HG03045 (cell line): ENCODE measurements at regions not wholly inside any gene's neighbourhood (a gene's known extent, or its start where the extent isn't known, plus 50 kb on each side); places are given as distances from the start of the nearest gene placed in this dataset.

Experiments
- ATAC-seq: cut with Tn5 transposase; IDR thresholded peaks from one replicate; pipeline ENCODE4 v1.9.1; 2021; ENCODE audit warnings: mild to moderate bottlenecking, moderate library complexity; ENCODE audit not compliant: unreplicated experiment

DNA sequence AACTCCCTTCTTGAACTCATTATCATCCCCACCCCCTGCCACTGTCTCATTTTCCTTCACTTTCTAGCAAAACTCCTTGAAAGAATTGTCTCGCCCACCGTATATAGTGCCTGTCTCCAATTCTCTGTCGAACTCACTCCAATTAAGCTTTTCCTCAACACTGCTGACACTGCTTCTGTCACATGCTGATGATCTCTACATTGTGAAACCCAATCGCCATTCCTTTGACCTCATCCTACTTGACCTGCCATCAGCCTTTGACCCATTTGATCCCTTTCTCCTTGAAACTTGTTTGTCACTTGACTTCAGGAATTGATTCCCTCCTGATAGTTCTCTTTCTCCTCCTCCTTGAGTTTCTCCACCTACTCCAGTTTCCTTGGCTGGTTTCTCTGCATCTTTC lies 54.8 kb downstream of the CCDC71L start:
- no peak for ATAC-seq

DNA sequence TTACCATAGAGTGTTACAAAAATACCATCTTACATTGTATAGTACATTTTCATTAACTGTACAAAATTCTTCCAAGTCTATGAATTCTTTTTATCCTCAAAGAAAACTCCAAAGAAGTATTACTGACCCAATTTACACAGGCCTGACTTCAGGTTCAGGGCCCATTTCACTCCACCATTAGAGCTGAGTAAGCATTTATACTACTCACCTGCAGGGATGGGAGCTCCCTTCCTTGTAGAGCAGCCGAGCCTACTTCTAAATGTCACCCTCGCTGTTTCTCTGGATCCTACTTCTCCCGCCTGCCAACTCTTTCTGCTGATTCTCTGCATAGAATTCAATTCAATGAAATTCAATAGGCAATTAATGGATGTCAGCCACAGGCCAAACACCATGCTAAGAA lies 56.0 kb downstream of the CCDC71L start:
- no peak for ATAC-seq

DNA sequence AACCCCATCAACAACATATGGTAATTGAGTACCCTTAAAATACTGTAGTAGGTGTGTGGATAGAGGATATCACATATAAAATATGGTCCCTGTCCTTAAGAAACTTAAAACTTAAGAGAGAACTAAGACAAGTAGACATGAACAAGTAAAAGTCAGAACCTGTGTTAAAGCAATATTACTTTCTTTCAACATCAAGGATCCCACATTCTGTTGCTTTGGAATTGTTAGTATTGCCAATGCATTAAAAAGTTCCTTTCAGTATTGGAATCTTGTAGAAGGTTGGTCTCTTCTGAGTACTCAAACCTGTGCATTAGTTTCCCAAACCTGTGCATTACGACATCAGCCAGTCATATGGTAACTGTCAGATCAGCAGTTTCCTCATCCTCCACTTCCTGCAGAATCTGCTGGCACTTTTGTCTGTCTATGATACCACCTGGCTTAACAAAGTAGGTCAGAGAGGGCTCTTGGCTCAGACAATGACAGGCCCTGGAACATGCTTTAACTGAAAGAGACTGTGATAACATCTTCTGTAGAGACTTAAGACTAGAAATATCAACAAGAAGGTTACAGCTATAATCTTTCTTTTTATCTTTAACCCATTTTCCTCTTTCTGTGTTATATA lies 56.5 kb downstream of the CCDC71L start:
- ATAC-seq, result no peak

DNA sequence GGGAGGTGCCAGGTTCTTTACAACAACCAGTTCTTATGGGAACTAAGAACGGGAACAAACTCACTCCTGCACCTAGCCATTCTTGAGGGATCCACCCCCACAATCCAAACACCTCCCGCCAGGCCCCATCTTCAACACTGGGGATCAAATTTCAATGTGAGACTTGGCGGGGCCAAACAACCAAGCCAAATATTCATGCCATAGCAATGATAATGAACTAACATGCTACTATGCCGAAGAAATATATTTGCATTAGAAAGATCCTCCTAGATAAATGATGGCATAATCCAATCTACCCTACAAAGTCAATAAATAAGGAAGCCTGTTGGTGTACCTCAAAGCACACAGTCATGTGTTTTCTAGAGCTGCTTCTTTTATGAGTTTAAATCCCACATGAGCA lies 57.6 kb downstream of the CCDC71L start:
- ATAC-seq, result no peak

DNA sequence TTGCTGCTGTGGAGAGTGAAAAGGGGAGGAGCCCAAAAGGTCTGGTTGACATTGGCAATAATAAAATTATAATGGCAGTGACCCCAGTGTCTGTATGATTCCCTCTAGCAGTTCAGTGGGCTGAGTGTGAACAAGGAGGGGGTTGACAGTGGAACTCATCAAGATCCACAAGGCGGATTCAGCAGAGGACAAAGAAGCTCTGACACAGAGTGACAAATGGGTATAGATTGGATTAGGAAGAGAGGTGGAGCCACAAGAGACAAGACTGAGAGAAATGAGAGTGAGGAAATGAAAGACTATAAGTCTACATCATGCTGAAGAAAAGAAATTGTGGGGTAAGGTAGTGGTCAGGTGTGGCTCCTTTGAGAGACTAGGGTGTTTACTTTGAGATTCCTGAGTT lies 58.9 kb downstream of the CCDC71L start:
- no peak for ATAC-seq

DNA sequence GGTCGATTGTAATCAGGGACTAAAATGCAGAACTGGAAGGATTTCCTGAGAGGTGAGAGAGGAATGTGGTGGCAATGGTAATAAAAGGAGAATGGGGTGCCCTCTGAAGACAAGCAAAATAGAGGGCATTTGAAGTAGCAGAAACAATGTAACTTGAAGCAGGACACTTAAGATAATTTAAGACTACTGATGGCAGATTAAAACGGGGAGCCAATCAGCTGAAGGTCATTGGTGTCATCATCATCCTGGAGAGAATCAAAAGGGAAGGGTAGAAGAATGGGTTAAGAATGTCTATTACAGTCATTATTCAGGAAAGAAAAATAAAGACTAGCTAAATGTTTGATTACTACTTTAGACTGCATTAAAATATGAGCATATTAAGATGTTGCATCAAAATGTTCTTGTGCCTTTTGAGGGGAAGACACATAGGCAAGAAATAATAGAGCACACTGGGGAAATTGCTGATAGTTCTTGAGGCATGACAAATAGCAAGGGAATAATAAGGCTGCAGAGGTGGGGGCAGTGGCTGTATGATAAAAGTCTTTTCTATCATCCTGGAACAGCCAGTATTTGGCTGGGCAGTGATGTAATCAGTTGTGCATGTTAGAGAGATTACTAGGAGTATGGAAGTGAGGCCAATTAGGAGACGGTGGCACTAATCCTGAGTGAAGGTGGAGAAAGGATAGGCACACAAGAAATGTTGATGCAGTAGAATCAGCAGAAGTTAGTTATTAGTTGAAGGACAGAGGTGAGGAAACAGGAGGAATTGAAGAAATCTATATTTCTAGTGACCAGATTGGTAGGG lies 60.2 kb downstream of the CCDC71L start:
- no peak for ATAC-seq

DNA sequence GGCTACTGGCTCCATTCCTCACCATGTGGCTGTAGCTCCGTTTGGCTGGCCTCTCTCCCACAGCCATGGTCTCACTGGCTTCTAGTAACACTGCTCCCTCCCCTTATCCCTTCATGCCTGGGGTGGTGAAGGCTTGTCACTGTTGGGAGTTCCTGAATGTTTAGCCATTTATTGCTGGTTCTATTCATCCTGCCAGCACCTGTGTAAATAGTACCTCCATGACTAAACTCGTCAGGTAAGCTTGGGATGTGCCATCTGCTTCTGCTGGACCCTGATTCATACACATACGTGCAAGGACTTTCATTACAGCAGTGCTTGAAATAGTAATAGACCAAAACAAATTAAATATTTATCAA lies 61.6 kb downstream of the CCDC71L start:
- ATAC-seq, result no peak

DNA sequence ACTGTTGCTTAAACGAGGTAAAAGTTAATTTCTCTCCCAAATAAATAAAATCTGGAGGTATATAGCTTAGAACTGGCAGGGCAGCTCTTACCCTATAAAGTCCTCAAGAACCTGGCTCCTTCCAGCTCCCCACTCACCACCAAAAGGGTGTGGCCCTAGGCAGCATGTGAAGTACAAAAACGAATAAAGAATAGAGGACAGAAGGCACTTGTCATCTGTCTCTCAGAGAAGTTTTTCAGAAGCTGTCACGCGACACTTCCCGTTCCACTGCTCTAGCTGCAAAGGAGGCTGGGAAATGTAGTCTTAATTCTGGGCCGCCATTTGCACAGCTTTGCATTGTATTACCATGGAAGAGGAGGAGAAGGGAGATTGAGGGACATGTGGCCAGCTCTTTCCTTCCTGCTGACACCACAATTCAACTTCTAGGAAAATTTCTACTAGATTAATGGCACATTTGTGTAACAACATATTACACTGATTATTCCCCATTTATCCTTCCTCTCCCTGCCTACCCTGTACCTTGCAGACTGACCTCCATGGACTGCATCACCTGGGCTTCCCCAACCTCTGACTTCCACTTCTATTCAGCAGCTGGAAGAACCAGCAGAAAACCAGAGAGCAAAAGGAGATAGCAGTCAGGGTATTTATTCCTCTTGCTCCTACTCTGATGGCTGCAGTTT lies 62.2 kb downstream of the CCDC71L start:
- ATAC-seq, result peak; percentile 97

DNA sequence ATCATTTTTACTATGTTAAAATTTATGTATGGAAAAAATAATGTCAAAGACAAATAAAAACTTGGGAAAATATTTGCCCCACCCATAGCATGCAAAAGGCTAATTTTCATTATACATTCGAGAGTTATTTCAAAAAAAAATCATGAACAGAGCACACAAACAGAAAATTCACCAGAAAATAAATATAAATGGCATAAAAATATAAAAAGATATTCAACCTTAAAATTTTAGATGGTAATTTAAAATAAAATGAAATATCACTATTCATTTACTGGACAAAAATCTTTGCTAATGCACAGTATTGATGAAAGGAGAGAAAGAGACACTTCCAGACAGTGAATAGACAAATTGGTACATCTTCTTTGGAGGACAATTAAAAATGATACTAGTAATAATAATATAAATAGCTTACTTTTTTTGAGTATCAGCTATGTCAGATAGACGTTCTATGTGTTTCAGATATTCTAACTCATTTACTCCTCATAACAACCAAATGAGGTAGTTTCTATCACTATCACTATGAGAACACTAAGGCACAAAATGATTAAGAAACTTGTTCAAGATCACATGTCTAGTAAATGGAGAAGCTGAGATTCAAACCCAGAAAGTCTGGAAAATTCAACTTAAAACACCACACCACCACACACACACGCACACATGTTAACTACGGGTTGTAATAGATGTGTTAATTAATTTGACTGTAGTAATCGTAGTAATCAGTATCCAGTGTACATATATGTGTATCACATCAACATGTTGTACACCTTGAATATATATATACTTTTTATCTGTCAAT lies 63.0 kb downstream of the CCDC71L start:
- ATAC-seq, result no peak

DNA sequence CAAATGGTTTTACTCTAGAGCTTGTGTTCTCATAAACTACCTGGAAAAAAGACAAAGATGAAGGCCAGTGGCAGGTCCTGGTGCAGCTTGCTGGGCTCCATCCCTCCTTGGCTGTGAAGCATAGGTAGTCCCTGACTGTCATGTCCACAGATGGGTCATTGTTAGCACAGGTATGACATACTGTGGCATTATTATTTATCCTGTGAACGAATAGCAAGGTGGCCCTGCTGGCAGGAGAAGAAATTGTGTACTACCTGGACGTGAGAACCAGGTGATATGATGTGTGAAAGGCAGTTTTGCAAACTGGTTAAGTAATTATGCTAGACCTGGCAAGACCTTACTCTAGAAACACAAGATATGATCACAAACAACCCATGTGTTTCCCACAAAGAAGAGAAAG lies 63.9 kb downstream of the CCDC71L start:
- no peak for ATAC-seq

DNA sequence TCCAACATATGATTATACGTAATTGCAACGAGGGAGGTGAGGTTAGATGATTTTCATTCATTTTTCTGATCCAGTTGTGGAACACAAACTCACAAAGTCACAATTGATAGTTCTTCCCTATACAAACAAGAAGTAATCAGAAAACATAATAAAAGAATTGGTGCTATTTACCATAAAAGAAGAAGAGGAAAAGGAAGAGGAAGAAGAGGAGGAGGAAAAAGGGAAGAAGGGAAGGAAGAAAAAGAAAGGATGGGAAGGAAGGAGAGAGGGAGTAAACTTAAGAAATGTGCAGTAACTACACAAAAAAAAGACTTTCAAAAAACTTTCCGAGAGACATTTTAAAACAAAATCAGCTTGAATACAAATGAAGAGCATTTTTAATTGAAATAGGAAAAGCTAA lies 65.0 kb downstream of the CCDC71L start:
- ATAC-seq, result no peak

DNA sequence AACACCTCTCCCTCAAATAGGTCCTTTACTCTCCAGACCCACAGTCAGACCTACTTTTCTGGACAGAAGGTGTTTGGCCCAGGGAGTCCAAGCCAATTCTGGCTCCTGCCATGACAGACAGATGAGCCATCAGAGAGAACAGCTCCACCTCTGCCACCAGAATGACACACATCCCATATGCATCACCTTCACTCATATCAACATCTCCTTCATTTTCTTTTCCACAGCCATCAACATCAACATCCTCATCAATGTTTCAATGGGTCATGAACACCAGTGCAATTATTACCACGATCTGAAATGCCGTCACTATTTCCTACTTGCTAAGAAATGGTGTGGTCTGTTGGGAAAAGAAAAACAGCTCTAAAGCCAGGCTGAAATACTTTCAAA lies 67.9 kb downstream of the CCDC71L start:
- ATAC-seq, result no peak

DNA sequence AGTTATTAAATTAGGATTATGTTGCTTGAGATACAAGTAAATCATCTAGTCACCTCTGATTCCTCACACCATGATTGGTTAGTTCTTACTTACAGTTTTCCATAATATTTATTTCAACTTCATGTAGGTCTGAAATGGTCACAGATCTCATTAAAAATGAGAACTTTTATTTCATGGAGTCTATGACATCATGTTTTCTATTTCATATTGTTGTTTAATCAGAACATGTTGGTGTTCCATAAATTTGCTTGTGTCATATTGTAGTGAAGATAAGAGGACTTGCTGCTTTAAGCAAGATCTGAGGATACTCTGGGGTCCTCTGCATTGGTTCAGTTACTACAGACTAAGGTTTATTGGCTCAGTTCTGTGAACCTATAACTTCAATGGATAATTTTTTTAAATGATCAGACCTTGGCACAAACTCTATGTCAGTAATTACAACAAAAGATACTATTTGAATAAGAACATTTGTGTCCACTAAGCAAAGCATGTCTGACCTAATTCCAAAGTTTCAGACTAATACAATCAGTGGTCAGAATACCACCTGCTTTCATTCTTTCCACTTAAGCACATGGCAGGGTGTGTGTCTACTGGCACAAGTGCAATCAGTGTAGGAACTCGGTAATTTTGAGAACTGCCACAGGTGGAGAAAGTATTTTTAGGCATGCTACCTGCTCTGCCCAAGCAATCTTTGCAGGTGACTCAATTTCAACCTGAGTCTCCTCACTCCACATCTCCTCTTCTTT lies 68.5 kb downstream of the CCDC71L start:
- ATAC-seq, result no peak

DNA sequence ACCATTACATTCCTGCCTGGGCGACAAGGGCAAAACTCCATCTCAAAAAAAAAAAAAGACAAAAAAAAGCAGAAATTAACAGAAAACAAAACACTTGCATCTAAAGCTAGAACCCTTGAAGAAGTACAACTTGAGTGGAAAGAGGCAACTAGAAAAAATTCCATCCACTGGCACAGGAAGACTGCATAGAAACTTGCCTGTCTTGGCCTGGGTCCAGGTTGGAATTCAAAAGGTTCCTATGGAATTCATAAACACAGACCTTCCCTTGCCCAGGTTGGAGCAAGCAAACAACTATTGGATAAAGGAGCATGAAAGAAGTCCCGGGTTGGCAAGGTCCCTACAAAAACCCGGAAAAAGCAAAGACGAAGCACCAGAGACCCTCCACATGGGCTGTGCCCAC lies 69.8 kb downstream of the CCDC71L start:
- no peak for ATAC-seq

DNA sequence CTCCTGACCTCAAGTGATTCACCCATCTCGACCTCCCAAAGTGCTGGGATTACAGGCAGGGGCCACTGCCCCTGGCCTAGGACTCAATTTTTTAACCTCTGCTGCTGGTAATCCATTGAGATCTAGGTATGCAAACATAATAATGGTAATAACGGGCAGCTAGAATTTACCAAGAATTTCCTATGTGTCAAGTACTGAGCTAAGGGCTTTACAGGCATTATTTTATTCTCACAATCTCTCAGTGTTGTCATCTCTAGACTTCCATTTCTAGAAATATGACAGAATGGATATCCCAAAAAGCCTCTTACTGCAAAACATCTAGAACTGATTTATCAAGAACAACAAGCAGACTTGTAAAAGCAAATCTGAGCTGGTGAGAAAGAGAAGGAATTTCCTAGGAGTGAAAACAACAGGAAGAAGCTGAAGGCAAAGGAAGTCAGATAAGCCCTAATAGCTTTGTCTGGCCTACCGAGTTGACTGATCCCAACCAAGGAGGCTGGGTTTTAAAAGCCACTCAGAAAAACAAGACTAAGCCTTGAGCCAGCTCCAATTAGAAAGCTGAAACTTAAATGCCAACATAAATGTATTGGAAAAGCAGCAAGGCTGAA lies 70.6 kb downstream of the CCDC71L start:
- no peak for ATAC-seq

DNA sequence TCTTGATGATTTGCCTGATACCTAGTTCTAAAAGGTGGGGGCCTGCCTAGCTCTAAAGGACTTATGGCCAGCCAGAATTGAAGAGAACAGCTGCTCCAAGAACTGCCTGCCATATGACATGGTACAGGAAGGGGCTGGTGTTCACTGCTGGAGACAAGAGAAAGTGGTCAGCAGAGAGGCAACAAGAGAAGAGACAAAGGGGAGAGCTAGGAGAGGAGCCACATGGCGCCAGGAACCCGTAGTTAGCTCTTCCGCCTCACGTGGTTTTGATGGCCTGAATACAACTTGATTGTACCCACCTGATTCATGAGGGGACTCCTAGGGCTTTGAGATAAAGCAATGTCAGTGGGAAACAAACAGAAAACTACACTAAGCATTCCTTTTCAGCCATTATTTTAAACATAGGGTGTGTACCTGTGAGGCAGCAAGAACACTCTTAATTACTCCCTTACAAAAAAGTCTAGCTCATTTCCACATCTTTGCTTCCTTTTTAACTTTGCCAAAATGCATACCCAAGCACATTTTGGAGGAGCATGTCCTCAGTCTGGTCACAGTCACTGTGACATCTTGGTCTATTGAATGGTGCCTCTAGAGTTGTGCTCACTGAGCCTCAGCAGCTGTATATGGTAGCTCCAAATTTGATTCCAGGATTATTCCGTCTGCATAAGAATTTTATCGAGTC lies 71.6 kb downstream of the CCDC71L start:
- no peak for ATAC-seq

DNA sequence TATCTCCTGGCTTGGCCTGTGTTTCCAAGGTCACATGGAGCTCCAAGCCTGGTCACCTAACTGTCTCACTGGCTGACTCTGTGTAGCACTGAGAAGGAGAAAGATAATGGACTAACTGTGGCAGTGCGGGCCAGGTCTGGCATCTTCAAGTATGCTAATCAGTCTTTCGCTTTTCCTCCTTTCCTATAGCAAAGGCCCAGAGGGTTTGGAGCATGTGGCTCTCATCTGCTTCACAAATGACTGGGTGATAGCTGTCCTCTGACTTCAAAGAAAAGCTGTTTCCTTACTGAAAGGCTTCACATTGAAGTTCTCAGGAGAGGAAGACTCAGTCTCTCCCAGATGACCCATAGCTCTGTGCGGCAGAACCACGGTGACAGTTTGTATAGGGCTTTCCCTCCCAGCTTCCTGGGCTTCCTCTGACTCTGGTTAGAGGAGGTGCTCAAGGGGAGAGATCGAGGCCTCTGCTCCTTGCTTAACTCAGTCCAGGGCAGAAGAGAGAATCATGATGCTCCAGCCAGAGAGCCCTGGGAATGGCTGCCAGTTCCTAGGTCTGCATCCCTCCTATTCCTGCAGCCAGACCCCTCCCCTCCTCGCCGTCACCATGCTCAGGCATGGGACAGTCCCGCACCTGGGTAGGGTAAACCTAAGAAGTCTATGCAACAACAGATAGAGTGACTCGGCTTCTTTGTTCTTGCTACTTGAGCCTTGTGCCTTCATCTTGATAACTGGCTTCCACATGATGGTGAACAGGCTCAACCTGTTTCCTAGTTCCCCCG lies 72.3 kb downstream of the CCDC71L start:
- no peak for ATAC-seq

DNA sequence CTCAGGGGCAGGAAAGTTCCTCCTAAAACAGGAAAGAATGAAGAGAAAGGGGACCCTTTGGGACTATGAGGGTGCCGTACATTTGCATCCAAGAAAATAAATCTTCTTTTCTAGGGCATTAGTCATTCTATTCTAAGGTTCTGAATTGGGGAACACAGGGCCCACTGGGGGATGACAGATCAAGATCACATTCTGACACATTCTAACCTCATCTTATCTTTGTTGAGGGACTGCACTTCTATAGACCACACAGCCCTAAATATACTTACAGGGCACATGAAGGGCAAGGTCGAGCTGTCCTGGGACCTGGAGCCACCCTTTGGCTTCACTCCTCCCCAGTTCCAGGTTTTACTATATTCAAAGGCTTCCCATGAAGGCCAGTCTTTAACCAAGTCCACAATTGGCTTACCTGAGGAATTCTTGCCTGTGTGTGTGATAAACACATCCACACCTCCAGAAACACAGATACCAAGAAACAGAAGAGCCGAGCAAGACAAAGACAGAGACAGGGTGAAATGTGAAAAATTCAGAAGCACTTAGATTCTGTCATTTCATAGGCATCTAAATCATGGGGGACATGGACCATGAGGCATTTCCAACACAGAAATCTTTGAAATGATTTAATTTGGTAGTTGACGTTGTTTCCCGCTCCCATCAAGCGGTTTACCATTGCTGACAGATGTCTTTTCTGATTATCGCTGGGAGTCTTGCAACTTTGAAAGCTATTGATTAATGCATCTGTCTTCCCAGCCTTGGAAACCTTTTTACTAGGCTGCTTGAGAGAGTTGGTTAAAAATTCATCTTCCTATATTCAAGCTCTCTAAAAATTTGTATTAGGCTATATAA lies 75.8 kb downstream of the CCDC71L start:
- ATAC-seq, result no peak
